GM12865 (cell line): ENCODE measurements at regions not wholly inside any gene's neighbourhood (a gene's known extent, or its start where the extent isn't known, plus 50 kb on each side); places are given as distances from the start of the nearest gene placed in this dataset.

Experiments
- DNase-seq: peaks from one replicate; pipeline ENCODE4 v3.0.0; 2010; ENCODE audit warnings: low read depth
- H3K4me3 ChIP-seq: 2 replicates; pipeline ENCODE4 v1.5.1; 2011; ENCODE audit warnings: mild to moderate bottlenecking, low read depth, low read length, control low read depth
- TF ChIP-seq, protein P1 (sequence below): IDR thresholded peaks from 2 replicates; pipeline ENCODE4 v1.5.1; 2011; ENCODE audit warnings: low read length, control low read depth, low read depth, inconsistent platforms; ENCODE audit not compliant: insufficient read depth; ENCODE audit errors: missing control alignments

DNA sequence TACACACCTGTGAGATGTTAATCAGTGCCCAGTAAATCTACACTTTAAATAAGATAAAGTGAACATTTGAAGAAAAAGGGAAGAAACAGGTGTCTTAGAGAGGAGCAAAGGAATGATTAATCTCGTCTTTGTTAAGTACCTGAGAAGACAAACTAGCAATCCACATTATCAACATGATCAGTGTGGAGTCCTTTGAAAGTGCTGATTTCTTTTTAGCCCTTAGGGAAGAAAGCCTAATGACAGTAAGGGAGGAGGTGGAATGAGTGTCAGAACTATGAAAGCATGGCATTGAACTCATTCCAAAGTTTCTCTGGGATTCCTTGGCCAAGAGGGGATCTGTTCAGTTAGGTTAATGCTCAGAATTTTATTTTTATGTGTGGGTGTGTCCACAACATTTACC, 1109.0 kb upstream of the ACO1 start:
- DNase-seq, result no peak
- H3K4me3 ChIP-seq, result no peak overlapping the region
- TF ChIP-seq, protein P1, sequence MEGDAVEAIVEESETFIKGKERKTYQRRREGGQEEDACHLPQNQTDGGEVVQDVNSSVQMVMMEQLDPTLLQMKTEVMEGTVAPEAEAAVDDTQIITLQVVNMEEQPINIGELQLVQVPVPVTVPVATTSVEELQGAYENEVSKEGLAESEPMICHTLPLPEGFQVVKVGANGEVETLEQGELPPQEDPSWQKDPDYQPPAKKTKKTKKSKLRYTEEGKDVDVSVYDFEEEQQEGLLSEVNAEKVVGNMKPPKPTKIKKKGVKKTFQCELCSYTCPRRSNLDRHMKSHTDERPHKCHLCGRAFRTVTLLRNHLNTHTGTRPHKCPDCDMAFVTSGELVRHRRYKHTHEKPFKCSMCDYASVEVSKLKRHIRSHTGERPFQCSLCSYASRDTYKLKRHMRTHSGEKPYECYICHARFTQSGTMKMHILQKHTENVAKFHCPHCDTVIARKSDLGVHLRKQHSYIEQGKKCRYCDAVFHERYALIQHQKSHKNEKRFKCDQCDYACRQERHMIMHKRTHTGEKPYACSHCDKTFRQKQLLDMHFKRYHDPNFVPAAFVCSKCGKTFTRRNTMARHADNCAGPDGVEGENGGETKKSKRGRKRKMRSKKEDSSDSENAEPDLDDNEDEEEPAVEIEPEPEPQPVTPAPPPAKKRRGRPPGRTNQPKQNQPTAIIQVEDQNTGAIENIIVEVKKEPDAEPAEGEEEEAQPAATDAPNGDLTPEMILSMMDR, result no peak

DNA sequence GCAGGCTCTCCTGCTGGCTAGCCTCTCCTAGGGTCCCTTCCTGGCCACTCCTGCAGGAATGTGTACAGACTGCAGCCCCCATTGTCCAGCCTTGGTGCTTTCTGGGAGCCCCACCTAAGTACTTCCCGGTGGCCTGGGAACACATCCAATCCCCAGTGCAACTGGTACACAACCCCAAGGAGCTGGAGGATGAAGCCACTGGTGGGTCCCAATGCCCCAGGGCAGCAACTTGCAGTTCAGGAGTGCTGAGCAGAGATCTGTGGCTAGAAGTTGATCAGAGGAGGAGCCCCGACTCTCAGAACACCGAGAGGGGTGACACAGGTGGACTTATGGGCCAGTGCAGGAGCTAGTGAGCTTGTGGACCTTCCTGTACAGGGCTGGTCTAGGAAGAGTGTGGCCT, 1093.7 kb upstream of the ACO1 start:
- no peak for DNase-seq
- TF ChIP-seq, protein P1, result no peak
- no peak overlapping the region for H3K4me3 ChIP-seq

DNA sequence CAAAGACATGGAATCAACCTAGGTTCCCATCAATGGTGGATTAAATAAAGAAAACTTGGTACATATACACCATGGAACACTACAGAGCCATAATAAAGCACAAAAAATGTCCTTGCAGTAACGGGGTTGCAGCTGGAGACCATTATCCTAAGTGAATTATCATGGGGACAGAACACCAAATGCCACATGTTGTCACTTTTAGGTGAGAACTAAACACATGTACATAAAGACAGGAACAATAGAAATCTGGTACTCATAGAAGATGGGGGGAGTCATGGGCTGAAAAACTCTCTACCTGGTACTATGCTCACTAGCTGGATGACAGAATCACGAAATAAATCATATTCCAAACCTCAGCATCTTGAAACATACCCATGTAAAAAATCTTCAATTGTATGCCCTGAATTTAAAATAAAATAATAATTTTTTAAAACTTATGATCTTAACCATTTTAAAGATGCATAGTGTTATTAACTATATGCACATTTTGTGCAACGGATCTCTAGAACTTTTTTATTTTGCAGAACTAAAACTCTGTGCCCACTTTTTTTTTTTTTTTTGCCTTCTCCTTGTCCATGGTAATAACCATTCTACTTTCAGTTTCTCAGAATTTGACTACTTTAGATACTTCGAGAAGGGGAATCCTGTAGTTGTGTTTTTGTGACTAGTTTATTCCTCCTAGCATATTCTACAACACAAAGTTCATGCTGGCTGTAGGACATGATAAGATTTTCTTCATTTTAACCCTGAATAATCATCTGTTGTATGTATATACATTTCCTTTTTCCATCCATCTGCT, 1081.6 kb upstream of the ACO1 start:
- TF ChIP-seq, protein P1, result no peak
- DNase-seq, result no peak
- no peak overlapping the region for H3K4me3 ChIP-seq

DNA sequence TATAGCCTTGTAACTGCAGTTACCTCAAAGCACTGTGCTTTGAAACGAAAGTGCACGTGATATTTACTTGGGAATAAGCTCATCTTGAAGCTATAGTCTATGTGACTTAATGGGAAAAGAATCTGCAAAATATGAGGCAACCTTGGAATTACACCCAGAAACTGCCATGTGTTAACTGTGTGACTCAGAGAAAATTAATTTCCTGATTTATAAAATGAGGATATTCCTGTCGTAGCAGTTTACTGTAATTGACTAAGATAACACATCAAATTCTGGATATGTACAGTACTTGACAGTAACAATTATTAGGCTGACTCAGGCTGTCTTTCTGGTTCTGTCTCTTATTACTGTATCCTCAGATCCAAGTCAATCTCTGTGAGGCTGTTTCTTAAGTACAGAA, 1079.9 kb upstream of the ACO1 start:
- TF ChIP-seq, protein P1, result no peak
- no peak overlapping the region for H3K4me3 ChIP-seq
- no peak for DNase-seq

DNA sequence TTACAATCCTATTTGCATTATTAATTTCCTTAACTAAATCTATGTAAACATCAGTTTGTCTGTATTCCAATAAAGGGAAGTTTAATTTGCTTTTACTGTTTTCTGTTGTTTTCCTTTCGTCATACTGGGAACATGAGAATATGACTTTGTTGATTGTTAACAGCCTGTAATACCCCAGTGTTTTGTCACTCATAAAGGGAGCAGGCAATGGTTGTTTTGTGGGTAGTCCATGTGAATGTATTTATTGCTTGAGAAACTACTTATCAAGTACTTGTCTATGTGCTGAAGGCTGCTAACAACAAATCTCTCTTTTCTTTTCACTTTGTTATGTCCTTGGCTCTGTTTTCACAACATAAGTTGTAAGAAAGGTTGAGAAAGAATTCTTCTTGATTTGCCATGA, 1070.2 kb upstream of the ACO1 start:
- DNase-seq, result no peak
- H3K4me3 ChIP-seq, result no peak overlapping the region
- TF ChIP-seq, protein P1, result no peak

DNA sequence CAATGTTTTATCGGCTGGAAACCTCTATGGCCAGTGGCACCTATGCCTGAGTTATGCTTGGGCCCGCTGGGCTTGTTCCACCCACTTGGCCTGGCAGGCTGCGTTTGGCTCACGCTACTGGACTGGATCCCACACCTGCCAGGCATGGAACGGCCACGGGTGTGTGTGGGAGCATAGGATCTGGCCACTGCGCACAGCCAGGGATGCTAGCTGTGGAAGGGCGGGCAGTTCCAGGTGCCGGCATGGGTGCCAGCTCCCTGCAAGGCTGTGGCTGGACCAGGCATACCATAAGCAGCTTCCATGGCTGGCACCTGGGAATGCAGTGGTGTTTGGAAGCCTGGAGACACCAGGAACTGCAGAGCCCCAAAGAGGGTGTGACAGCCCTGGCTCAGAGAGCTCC, 1063.9 kb upstream of the ACO1 start:
- no peak for DNase-seq

More for the DNA sequence above, 1063.9 kb upstream of the ACO1 start:
- H3K4me3 ChIP-seq, result no peak overlapping the region
- TF ChIP-seq, protein P1, result no peak
